ENCODE measurements at regions not wholly inside any gene's neighbourhood (a gene's known extent, or its start where the extent isn't known, plus 50 kb on each side); places are given as distances from the start of the nearest gene placed in this dataset.

DNA sequence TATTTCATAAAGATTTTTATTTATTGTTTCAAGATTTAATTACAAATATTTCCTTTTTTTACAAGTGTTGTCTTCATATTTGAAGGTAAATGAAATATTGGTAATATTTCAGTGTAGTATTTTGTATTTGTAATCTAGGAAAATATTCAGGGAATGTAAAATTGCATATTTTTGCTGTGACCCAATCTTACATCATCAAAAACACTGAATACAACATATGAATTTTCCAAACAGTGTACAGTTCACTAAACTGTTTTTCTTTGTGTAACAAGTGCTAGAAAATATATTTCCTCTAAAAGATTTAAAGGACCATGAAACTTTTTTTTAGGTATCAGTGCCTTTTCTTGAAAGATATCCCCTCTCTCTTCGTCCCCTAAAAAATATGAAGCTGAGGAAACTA, 251.9 kb upstream of the KCND2 start:
- Histone ChIP-seq H3K9me3 (ENCODE audit: control insufficient read depth, low read length) (no peaks in the 10 kb centered on the region), H3K4me1 (ENCODE audit: control insufficient read depth, insufficient read depth, low read length) (no peaks in the 10 kb centered on the region), H3K4me3 (ENCODE audit: insufficient read depth, low read depth, low read length) (no peak overlapping the region), H3K36me3 (ENCODE audit: control insufficient read depth, insufficient read depth, low read length) (no peaks in the 10 kb centered on the region), H3K27me3 (ENCODE audit: control insufficient read depth, insufficient read depth, low read length, poor library complexity, severe bottlenecking) (no peaks in the 10 kb centered on the region), H3K27ac (ENCODE audit: insufficient read depth, low read depth, low read length, poor library complexity, severe bottlenecking) (no peak overlapping the region)
- 96 to 100% methylated on average over 1 of the region's 1 CpG for WGBS, 2 experiments

DNA sequence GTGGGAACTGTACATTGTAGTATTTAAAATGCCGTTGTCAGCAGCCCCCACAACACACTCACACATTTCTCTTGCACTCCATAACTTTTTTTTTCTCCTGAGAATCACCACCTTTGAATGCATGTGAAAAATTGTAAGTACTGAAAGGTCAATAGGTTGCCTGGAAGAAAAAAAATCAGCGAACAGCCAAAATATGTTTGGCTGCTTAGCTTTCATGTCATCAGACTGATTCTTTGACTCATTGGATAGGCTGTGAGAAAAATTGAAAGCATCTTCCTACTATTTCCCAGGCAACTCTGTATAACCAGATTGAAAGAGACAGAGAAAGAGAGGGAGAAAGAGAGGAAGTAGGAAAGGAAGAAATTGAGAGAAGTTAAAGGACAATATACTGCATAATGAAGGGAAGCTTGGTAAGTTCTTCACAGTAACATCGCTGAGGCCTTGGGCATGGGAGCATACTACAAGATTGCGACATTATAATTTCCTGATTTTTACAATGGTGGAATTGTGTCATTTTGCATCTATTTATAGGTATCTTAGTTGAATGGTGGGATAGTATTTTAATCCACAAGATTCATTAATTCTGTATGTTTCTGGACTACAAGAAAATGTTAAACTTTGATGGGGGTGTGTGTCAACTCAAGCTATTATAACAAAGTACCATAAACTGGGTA, 249.3 kb upstream of the KCND2 start:
- H3K4me1 ChIP-seq (ENCODE audit: control insufficient read depth, insufficient read depth, low read length) = no peaks in the 10 kb centered on the region
- no peaks in the 10 kb centered on the region for H3K27me3 ChIP-seq (ENCODE audit: control insufficient read depth, insufficient read depth, low read length, poor library complexity, severe bottlenecking)
- 94 to 98% methylated on average over 3 of the region's 4 CpGs for WGBS, 2 experiments
- H3K36me3 ChIP-seq (ENCODE audit: control insufficient read depth, insufficient read depth, low read length) = no peaks in the 10 kb centered on the region
- H3K4me3 ChIP-seq (ENCODE audit: insufficient read depth, low read depth, low read length) = no peak overlapping the region
- H3K9me3 ChIP-seq (ENCODE audit: control insufficient read depth, low read length) = no peaks in the 10 kb centered on the region
- H3K27ac ChIP-seq (ENCODE audit: insufficient read depth, low read depth, low read length, poor library complexity, severe bottlenecking) = no peak overlapping the region

GRCh38 chr7:120028636-120029035, 244.3 kb upstream of the KCND2 start:
- WGBS, 2 experiments = 100% methylated on average over 2 of the region's 4 CpGs; no CpG with 5 or more reads in 1 of the 2 experiments
- Histone ChIP-seq H3K4me1 (ENCODE audit: control insufficient read depth, insufficient read depth, low read length) (peaks cover 4% of the 10 kb centered on the region), H3K27ac (ENCODE audit: insufficient read depth, low read depth, low read length, poor library complexity, severe bottlenecking) (no peak overlapping the region), H3K4me3 (ENCODE audit: insufficient read depth, low read depth, low read length) (no peak overlapping the region), H3K9me3 (ENCODE audit: control insufficient read depth, low read length) (no peaks in the 10 kb centered on the region), H3K36me3 (ENCODE audit: control insufficient read depth, insufficient read depth, low read length) (no peaks in the 10 kb centered on the region), H3K27me3 (ENCODE audit: control insufficient read depth, insufficient read depth, low read length, poor library complexity, severe bottlenecking) (no peaks in the 10 kb centered on the region)

- H3K4me3 ChIP-seq (ENCODE audit: insufficient read depth, low read depth, low read length) = no peak overlapping the region
- no peaks in the 10 kb centered on the region for H3K9me3 ChIP-seq (ENCODE audit: control insufficient read depth, low read length)
- H3K27ac ChIP-seq (ENCODE audit: insufficient read depth, low read depth, low read length, poor library complexity, severe bottlenecking) = no peak overlapping the region
- H3K36me3 ChIP-seq (ENCODE audit: control insufficient read depth, insufficient read depth, low read length) = no peaks in the 10 kb centered on the region
- H3K27me3 ChIP-seq (ENCODE audit: control insufficient read depth, insufficient read depth, low read length, poor library complexity, severe bottlenecking) = no peaks in the 10 kb centered on the region
- 91% methylated on average over 1 of the region's 1 CpG; no CpG with 5 or more reads in 1 of the 2 experiments for WGBS, 2 experiments
- peaks cover 4% of the 10 kb centered on the region for H3K4me1 ChIP-seq (ENCODE audit: control insufficient read depth, insufficient read depth, low read length)
Observed at GRCh38 chr7:120030876-120031275, 242.1 kb upstream of the KCND2 start.

GRCh38 chr7:120033114-120033513, 239.9 kb upstream of the KCND2 start:
- Histone ChIP-seq H3K27me3 (ENCODE audit: control insufficient read depth, insufficient read depth, low read length, poor library complexity, severe bottlenecking) (no peaks in the 10 kb centered on the region), H3K9me3 (ENCODE audit: control insufficient read depth, low read length) (no peaks in the 10 kb centered on the region), H3K4me3 (ENCODE audit: insufficient read depth, low read depth, low read length) (no peak overlapping the region), H3K27ac (ENCODE audit: insufficient read depth, low read depth, low read length, poor library complexity, severe bottlenecking) (peak overlapping the region; percentile 26), H3K4me1 (ENCODE audit: control insufficient read depth, insufficient read depth, low read length) (peaks cover 4% of the 10 kb centered on the region), H3K36me3 (ENCODE audit: control insufficient read depth, insufficient read depth, low read length) (no peaks in the 10 kb centered on the region)
- WGBS, 2 experiments = 7 to 11% methylated on average over 2 of the region's 2 CpGs

DNA sequence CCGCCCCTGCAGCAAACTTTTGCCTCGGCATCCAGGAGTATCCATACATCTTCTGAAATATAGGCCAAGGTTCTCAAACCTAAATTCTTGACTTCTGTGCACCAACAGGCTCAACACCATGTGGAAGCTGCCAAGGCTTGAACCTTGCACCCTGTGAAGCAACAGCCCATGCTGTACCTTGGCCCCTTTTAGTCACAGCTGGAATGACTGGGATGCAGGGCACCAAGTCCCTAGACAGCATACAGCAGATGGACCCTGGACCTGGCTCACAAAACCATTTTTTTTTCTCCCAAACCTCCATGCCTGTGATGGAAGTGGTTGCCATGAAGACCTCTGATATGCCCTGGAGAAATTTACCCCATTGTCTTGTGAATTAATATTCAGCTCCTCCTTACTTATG, 233.8 kb upstream of the KCND2 start:
- H3K27ac ChIP-seq (ENCODE audit: insufficient read depth, low read depth, low read length, poor library complexity, severe bottlenecking) = no peak overlapping the region
- no peaks in the 10 kb centered on the region for H3K36me3 ChIP-seq (ENCODE audit: control insufficient read depth, insufficient read depth, low read length)
- H3K9me3 ChIP-seq (ENCODE audit: control insufficient read depth, low read length) = no peaks in the 10 kb centered on the region
- no peaks in the 10 kb centered on the region for H3K4me1 ChIP-seq (ENCODE audit: control insufficient read depth, insufficient read depth, low read length)
- WGBS, 2 experiments = 95 to 98% methylated on average over 2 of the region's 2 CpGs
- H3K27me3 ChIP-seq (ENCODE audit: control insufficient read depth, insufficient read depth, low read length, poor library complexity, severe bottlenecking) = no peaks in the 10 kb centered on the region
- no peak overlapping the region for H3K4me3 ChIP-seq (ENCODE audit: insufficient read depth, low read depth, low read length)

DNA sequence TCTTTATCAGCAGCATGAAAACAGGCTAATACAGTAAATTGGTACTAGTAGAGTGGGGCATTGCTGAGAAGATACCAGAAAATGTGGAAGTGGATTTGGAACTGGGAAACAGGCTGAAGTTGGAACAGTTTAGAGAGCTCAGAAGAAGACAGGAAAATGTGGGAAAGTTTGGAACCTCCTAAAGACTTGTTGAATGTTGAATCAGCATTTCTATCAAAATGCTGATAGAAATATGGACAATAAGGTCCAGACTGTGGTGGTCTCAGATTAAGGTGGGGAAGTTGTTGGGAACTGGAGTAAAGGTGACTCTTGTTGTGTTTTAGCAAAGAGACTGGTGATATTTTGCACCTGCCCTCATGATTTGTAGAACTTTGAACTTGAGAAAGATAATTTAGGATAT, 231.2 kb upstream of the KCND2 start:
- Histone ChIP-seq H3K9me3 (ENCODE audit: control insufficient read depth, low read length) (no peaks in the 10 kb centered on the region), H3K27ac (ENCODE audit: insufficient read depth, low read depth, low read length, poor library complexity, severe bottlenecking) (no peak overlapping the region), H3K4me1 (ENCODE audit: control insufficient read depth, insufficient read depth, low read length) (no peaks in the 10 kb centered on the region), H3K36me3 (ENCODE audit: control insufficient read depth, insufficient read depth, low read length) (no peaks in the 10 kb centered on the region), H3K27me3 (ENCODE audit: control insufficient read depth, insufficient read depth, low read length, poor library complexity, severe bottlenecking) (no peaks in the 10 kb centered on the region), H3K4me3 (ENCODE audit: insufficient read depth, low read depth, low read length) (no peak overlapping the region)

GRCh38 chr7:120043250-120043649, 229.7 kb upstream of the KCND2 start:
- no peaks in the 10 kb centered on the region for H3K27me3 ChIP-seq (ENCODE audit: control insufficient read depth, insufficient read depth, low read length, poor library complexity, severe bottlenecking)
- WGBS, 2 experiments = 79 to 87% methylated on average over 2 of the region's 2 CpGs

GRCh38 chr7:120052884-120053382, 220.0 kb upstream of the KCND2 start:
- H3K4me3 ChIP-seq (ENCODE audit: insufficient read depth, low read depth, low read length) = no peak overlapping the region
- no peaks in the 10 kb centered on the region for H3K4me1 ChIP-seq (ENCODE audit: control insufficient read depth, insufficient read depth, low read length)
- H3K36me3 ChIP-seq (ENCODE audit: control insufficient read depth, insufficient read depth, low read length) = no peaks in the 10 kb centered on the region
- no peak overlapping the region for H3K27ac ChIP-seq (ENCODE audit: insufficient read depth, low read depth, low read length, poor library complexity, severe bottlenecking)
- H3K9me3 ChIP-seq (ENCODE audit: control insufficient read depth, low read length) = no peaks in the 10 kb centered on the region
- no peaks in the 10 kb centered on the region for H3K27me3 ChIP-seq (ENCODE audit: control insufficient read depth, insufficient read depth, low read length, poor library complexity, severe bottlenecking)
- WGBS, 2 experiments = 93 to 94% methylated on average over 8 to 9 of the region's 9 CpGs

More at GRCh38 chr7:120043250-120043649, 229.7 kb upstream of the KCND2 start:
- no peaks in the 10 kb centered on the region for H3K9me3 ChIP-seq (ENCODE audit: control insufficient read depth, low read length)
- no peaks in the 10 kb centered on the region for H3K4me1 ChIP-seq (ENCODE audit: control insufficient read depth, insufficient read depth, low read length)
- no peak overlapping the region for H3K27ac ChIP-seq (ENCODE audit: insufficient read depth, low read depth, low read length, poor library complexity, severe bottlenecking)
- H3K4me3 ChIP-seq (ENCODE audit: insufficient read depth, low read depth, low read length) = no peak overlapping the region
- H3K36me3 ChIP-seq (ENCODE audit: control insufficient read depth, insufficient read depth, low read length) = no peaks in the 10 kb centered on the region

- H3K36me3 ChIP-seq (ENCODE audit: control insufficient read depth, insufficient read depth, low read length) = no peaks in the 10 kb centered on the region
- WGBS, 2 experiments = 93 to 99% methylated on average over 5 of the region's 5 CpGs
- no peak overlapping the region for H3K27ac ChIP-seq (ENCODE audit: insufficient read depth, low read depth, low read length, poor library complexity, severe bottlenecking)
- no peaks in the 10 kb centered on the region for H3K9me3 ChIP-seq (ENCODE audit: control insufficient read depth, low read length)
- H3K4me1 ChIP-seq (ENCODE audit: control insufficient read depth, insufficient read depth, low read length) = no peaks in the 10 kb centered on the region
- H3K4me3 ChIP-seq (ENCODE audit: insufficient read depth, low read depth, low read length) = no peak overlapping the region
- no peaks in the 10 kb centered on the region for H3K27me3 ChIP-seq (ENCODE audit: control insufficient read depth, insufficient read depth, low read length, poor library complexity, severe bottlenecking)
Observed at GRCh38 chr7:120053390-120053961, 219.5 kb upstream of the KCND2 start.

Data from ectodermal cell (in vitro differentiated cells).